Activated T-cell treated with anti-CD3 and anti-CD28 coated beads, Interleukin-2, amount 50 U/mL, for 72 hours (primary cell): ENCODE measurements at regions not wholly inside any gene's neighbourhood (a gene's known extent, or its start where the extent isn't known, plus 50 kb on each side); places are given as distances from the start of the nearest gene placed in this dataset.

Source experiments
- ATAC-seq, 2 donors: fragments of 150-1000 bp; cut with Tn5 transposase; replicated peaks in 1 of 2; 2 replicates each; pipeline ENCODE4 v1.10.0; 2021; ENCODE audit warnings: moderate library complexity in 2 of 2, mild to moderate bottlenecking in 1 of 2
- DNase-seq, 2 donors: peaks; one replicate each; pipeline ENCODE4 v3.0.0; 2021 to 2022; ENCODE audit warnings: mixed read lengths in 1 of 2
- H3K27ac Mint-ChIP-seq: one replicate; pipeline ENCODE4 v1.8.0; 2022; ENCODE audit warnings: mild to moderate bottlenecking, moderate library complexity, mixed read lengths
- H3K27me3 Mint-ChIP-seq: one replicate; pipeline ENCODE4 v1.8.0; 2022; ENCODE audit warnings: low read depth, mixed read lengths
- H3K36me3 Mint-ChIP-seq, 2 donors: one replicate each; pipeline ENCODE4 v1.8.0; 2022; ENCODE audit warnings: mixed read lengths in 2 of 2, mild to moderate bottlenecking in 1 of 2; ENCODE audit not compliant: insufficient read depth in 2 of 2
- H3K4me1 Mint-ChIP-seq: one replicate; pipeline ENCODE4 v1.8.0; 2022; ENCODE audit warnings: low read depth, mixed read lengths
- H3K4me3 Mint-ChIP-seq, 2 donors: one replicate each; pipeline ENCODE4 v1.8.0; 2022; ENCODE audit warnings: mild to moderate bottlenecking in 2 of 2, mixed read lengths in 2 of 2, moderate library complexity in 2 of 2
- H3K9me3 Mint-ChIP-seq, 2 donors: one replicate each; pipeline ENCODE4 v1.8.0; 2022; ENCODE audit warnings: mixed read lengths in 2 of 2

DNA sequence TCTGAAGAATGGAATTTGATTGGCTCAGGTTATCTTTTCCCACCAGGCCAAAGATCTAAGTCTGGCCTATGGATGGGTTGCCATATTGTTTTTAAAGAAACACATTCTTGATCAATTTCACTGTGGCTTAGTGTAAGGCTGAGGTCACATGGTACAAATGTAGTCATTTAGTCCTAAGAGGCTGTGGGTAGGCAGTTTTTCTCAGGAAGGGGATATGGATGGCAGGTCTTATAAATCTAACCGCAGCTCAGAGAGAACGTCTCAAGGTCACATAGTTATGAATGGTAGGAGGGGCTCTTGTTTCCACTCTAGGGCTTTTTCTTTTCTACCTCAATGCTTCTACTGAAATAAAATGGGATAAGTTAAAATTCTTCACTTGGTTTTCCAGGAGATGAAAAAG lies 128.6 kb upstream of the ACTBL2 start:
- DNase-seq, result no peak
- ATAC-seq, result no peak
- peaks cover 0 to 2% of the 10 kb centered on the region in 2 donors for H3K9me3 Mint-ChIP-seq

DNA sequence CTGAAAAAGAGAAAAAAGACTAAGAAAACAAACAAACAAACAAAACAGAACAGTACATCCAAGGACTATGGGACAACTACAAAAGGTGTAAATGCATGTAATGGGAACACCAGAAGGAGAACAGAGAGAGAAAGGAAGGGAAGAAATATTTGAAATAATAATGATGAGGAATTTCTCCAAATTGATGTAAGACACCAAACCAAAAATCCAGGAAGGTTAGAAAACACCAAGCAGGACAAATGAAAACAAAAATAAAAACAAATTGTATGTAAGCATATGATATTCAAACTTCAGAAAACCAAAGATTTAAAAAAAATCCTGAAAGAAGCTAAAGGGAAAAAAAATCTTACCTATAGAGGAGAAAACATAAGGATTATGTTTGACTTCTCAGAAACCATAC lies 125.9 kb upstream of the ACTBL2 start:
- H3K27ac Mint-ChIP-seq, result no peak overlapping the region
- no peaks in the 10 kb centered on the region for H3K4me1 Mint-ChIP-seq
- H3K9me3 Mint-ChIP-seq, result peaks cover 0 to 2% of the 10 kb centered on the region in 2 donors
- DNase-seq (no peak), ATAC-seq (no peak)
- no peaks in the 10 kb centered on the region for H3K36me3 Mint-ChIP-seq
- peaks cover 24% of the 10 kb centered on the region for H3K27me3 Mint-ChIP-seq
- H3K4me3 Mint-ChIP-seq, result no peak overlapping the region

More for the DNA sequence above, 128.6 kb upstream of the ACTBL2 start:
- H3K36me3 Mint-ChIP-seq, result no peaks in the 10 kb centered on the region
- no peak overlapping the region for H3K27ac Mint-ChIP-seq
- no peak overlapping the region for H3K4me3 Mint-ChIP-seq
- H3K4me1 Mint-ChIP-seq, result no peaks in the 10 kb centered on the region
- peaks cover 18% of the 10 kb centered on the region for H3K27me3 Mint-ChIP-seq

DNA sequence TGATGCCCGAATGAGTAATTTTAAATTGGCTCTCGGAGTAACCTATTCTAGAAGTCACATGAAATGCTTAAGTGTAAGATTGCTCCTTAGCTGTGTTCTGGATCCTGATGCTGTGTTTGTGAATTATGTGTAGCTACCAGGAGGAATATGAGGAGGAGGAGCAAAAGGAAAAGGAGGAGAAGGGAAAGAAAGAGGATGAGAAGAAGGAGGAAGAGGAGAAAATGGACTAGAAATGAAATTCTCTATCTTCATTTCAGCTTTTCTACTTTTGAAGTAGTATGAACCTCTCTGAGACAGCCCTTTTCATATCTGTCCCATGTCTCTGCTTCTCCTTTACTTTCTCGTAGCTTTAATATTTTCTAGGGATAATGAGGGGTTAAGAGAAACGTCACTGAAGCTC lies 119.4 kb upstream of the ACTBL2 start:
- Mint-ChIP-seq H3K4me3 (no peak overlapping the region), H3K27ac (no peak overlapping the region), H3K27me3 (peaks cover 17% of the 10 kb centered on the region), H3K4me1 (peaks cover 29% of the 10 kb centered on the region), H3K36me3 (no peaks in the 10 kb centered on the region), H3K9me3 (no peaks in the 10 kb centered on the region)
- DNase-seq, result no peak
- ATAC-seq, result no peak

DNA sequence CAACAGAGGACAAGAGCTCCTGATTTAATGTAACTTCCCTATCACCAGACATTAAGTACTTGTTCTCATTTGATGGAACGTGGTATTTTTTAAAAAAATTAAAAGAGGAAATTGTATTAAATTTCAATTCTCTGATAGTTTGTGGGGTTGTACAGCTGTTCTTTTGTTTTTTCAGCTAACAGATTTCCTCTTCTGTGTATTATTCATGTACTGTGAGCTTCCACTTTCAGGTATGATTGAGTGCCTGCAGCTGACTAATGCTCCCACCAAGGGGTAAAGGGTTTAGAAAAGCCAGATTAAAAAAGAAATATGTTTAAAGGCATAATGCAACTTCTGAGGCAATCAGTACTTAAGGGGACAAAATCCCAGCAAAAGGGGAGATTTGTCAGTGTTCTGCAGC lies 117.7 kb upstream of the ACTBL2 start:
- no peaks in the 10 kb centered on the region for H3K36me3 Mint-ChIP-seq
- no peak overlapping the region for H3K27ac Mint-ChIP-seq
- H3K4me1 Mint-ChIP-seq, result peaks cover 29% of the 10 kb centered on the region
- H3K4me3 Mint-ChIP-seq, result no peak overlapping the region
- no peaks in the 10 kb centered on the region for H3K9me3 Mint-ChIP-seq
- ATAC-seq (peak; percentile 49 to 54), DNase-seq (peak in 1 of 2 donors; percentile 6)
- H3K27me3 Mint-ChIP-seq, result peaks cover 18% of the 10 kb centered on the region

DNA sequence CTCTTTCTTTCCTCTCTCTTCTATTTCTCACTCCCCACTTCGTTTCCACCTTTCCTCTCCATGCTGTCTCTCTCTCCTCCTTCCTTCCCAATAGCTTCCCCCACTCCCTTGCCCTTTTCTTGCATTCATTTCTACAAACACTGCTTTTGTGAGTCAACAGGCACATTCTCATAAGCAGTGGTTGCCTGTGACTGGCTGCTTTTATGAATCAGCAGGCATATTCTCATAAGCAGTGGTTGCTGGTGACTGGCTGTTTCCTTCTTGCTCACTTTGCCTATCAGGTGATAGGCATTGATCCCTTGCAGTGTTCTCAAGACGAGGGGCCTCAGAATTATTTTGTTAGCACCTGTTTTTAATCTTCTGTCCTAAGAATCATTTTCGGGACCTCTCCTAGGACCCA lies 116.1 kb upstream of the ACTBL2 start:
- Mint-ChIP-seq H3K4me3 (peak overlapping the region; percentile 19 to 31), H3K27ac (no peak overlapping the region), H3K27me3 (peaks cover 12% of the 10 kb centered on the region), H3K4me1 (peaks cover 29% of the 10 kb centered on the region), H3K36me3 (no peaks in the 10 kb centered on the region), H3K9me3 (no peaks in the 10 kb centered on the region)
- DNase-seq, result peak; percentile 36 to 51
- peak; percentile 95 to 96 for ATAC-seq

DNA sequence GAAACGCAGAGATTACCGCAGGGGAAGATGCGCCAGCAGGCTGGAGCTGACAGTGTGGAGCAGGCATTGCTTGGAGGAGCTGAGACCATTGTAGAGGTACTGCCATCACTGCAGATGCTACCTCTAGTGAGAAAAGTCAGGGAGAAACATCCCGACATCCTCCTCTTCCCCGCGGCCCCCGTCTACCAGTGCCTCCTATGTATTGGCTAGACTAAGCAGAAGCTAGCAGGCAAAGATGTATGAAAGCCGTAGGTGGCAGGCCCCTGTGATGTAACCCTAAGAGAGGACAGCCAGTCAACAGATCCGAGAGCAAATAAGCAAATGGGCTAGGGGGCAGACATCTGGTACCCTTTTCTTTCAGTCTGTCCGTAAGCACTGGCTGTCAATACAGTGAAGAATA lies 115.5 kb upstream of the ACTBL2 start:
- Mint-ChIP-seq H3K27ac (no peak overlapping the region), H3K4me1 (peaks cover 29% of the 10 kb centered on the region)
- ATAC-seq, result no peak

DNA sequence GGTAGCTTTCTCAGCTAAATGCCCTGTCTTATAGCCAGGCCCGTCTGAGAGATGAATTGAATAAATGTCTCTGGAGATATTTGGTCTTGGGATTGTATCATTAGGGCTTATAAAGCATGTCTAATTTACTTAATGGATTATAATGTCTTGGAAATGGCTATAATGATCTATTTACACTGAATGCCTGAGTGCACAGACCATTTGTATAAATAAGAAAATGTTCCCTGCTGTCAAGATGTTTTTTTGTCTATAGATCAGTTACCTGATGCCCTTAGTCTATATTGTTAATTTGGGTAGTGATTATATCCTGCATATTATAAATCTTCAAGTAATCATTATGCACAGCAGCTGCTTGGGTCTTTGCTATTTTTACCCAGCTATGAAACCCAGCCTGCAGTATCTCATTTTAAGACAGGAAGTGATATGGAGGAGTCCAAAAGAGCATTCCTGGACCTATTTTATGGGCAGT lies 112.9 kb upstream of the ACTBL2 start:
- H3K36me3 Mint-ChIP-seq, result no peaks in the 10 kb centered on the region
- ATAC-seq, result no peak
- no peak overlapping the region for H3K27ac Mint-ChIP-seq
- peaks cover 26% of the 10 kb centered on the region for H3K4me1 Mint-ChIP-seq
- H3K9me3 Mint-ChIP-seq, result no peaks in the 10 kb centered on the region
- H3K4me3 Mint-ChIP-seq, result no peak overlapping the region
- H3K27me3 Mint-ChIP-seq, result peaks cover 12% of the 10 kb centered on the region
- DNase-seq, result no peak

More for the DNA sequence above, 115.5 kb upstream of the ACTBL2 start:
- DNase-seq, result no peak
- H3K27me3 Mint-ChIP-seq, result peaks cover 12% of the 10 kb centered on the region
- no peaks in the 10 kb centered on the region for H3K36me3 Mint-ChIP-seq
- H3K4me3 Mint-ChIP-seq, result no peak overlapping the region
- H3K9me3 Mint-ChIP-seq, result no peaks in the 10 kb centered on the region

DNA sequence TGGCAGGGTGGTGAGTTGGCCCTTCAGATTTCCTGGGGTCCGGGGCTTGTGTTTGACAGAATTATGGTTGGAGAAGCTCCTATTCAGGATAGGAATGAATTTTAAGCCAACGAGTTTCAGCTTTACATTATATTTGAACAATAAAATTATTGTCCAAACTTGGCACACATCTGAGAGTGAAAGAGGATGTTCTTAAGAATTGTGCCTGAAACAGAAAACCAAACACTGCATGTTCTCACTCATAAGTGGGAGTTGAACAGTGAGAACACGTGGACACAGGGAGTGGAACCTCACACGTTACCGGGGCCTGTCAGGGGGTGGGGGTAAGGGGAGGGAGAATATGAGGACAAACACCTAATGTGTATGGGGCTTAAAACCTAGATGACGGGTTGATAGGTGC lies 111.8 kb upstream of the ACTBL2 start:
- H3K36me3 Mint-ChIP-seq, result no peaks in the 10 kb centered on the region
- no peak for ATAC-seq
- H3K4me1 Mint-ChIP-seq, result peaks cover 15% of the 10 kb centered on the region
- H3K27me3 Mint-ChIP-seq, result peaks cover 12% of the 10 kb centered on the region
- H3K4me3 Mint-ChIP-seq, result no peak overlapping the region
- H3K9me3 Mint-ChIP-seq, result no peaks in the 10 kb centered on the region
- no peak for DNase-seq
- H3K27ac Mint-ChIP-seq, result no peak overlapping the region

DNA sequence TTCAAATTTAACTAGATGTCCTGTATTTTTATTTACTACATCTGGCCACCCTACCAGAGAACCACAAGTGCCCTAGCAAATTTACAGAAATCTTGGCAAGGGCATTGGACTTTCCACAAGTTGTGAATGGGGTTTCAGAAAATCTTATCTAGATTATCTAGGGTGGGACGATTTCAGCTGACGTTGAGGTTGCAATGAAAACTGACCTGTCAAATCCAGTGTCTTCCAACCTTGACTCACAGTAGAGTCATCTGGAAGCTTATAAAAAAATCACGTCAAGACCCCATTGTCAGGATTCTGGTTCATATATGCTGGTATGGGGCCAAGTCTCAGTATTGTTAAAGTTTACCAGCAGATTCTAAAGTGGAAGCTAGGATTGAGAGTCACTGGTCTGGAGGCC lies 109.6 kb upstream of the ACTBL2 start:
- peaks cover 11% of the 10 kb centered on the region for H3K27me3 Mint-ChIP-seq
- peaks cover 2% of the 10 kb centered on the region in 2 donors for H3K9me3 Mint-ChIP-seq
- no peak overlapping the region for H3K4me3 Mint-ChIP-seq
- DNase-seq (no peak), ATAC-seq (no peak)
- no peaks in the 10 kb centered on the region for H3K4me1 Mint-ChIP-seq
- H3K27ac Mint-ChIP-seq, result no peak overlapping the region
- H3K36me3 Mint-ChIP-seq, result peaks cover 2 to 4% of the 10 kb centered on the region in 2 donors

DNA sequence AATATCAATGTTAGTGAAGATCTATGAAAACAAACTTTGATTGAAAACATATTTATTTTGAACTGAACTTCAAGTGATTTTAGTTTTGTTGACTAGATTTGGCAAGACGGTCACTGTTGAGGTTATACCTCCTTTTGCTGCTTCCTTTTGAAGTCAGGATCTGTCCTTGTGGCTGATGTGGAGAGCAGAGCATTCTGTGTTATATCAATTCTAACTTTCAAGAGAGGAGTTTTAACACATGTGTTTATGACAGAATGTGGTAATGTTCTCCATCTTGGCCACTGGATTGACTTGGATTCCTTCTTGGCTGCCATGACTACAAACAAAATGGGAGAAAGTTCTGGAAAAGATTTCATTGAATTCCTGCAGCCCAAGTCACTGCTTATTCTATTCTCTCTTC lies 104.0 kb upstream of the ACTBL2 start:
- Mint-ChIP-seq H3K27ac (no peak overlapping the region), H3K27me3 (peaks cover 6% of the 10 kb centered on the region), H3K36me3 (peaks cover 2 to 4% of the 10 kb centered on the region in 2 donors), H3K9me3 (peaks cover 3 to 6% of the 10 kb centered on the region in 2 donors), H3K4me3 (no peak overlapping the region), H3K4me1 (no peaks in the 10 kb centered on the region)
- DNase-seq, result no peak
- no peak for ATAC-seq

DNA sequence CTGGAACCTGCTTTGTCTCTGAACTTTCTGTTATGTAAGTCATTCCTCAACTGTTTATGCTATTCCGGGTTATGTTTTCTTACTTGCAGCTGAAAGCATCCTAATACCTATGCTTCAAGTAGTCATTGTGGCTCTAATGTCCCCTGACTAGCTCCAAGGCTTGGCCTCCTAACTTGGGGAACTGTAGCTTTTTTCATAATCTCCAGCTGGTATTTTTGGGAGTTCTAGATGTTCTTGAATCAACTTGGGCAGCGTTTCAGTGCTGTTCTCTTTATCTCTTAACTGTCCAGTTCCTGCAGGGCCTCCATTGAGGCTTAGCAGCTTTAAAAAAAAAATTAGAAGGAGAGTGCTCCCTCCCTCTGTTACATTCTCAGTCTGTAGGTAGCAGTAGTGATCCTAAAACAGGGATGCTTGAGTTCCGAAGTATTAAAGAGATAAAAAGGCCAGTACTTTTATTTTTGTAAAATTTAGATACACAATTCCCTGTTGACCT lies 100.0 kb upstream of the ACTBL2 start:
- peaks cover 2 to 5% of the 10 kb centered on the region in 2 donors for H3K36me3 Mint-ChIP-seq
- DNase-seq, result no peak
- H3K27me3 Mint-ChIP-seq, result peaks cover 6% of the 10 kb centered on the region
- no peak overlapping the region for H3K27ac Mint-ChIP-seq
- H3K4me3 Mint-ChIP-seq, result no peak overlapping the region
- no peak for ATAC-seq
- H3K9me3 Mint-ChIP-seq, result peaks cover 3 to 8% of the 10 kb centered on the region in 2 donors
- no peaks in the 10 kb centered on the region for H3K4me1 Mint-ChIP-seq

DNA sequence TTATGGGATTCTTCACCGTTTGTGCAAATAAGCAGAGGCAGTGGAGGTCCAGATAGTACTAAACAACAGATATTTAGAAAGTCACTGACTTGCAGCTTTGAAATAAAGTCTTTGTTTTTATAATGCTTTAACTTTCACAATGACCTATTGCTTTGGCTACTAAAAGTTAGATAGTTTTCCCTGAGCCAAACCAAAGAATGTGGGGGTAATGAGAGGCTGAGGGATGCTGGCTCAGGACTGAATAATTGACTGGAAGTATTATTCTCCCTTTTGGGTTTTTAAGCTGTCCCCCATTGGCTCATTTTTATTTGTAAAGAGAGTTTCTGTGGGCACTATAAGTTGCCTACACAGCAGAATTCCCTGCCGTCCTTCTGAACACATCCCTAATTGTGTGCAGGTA lies 99.2 kb upstream of the ACTBL2 start:
- Mint-ChIP-seq H3K27ac (no peak overlapping the region), H3K27me3 (no peaks in the 10 kb centered on the region), H3K4me1 (no peaks in the 10 kb centered on the region), H3K36me3 (peaks cover 0 to 2% of the 10 kb centered on the region in 2 donors), H3K9me3 (peaks cover 0 to 6% of the 10 kb centered on the region in 2 donors), H3K4me3 (no peak overlapping the region)
- DNase-seq, result no peak
- no peak for ATAC-seq

DNA sequence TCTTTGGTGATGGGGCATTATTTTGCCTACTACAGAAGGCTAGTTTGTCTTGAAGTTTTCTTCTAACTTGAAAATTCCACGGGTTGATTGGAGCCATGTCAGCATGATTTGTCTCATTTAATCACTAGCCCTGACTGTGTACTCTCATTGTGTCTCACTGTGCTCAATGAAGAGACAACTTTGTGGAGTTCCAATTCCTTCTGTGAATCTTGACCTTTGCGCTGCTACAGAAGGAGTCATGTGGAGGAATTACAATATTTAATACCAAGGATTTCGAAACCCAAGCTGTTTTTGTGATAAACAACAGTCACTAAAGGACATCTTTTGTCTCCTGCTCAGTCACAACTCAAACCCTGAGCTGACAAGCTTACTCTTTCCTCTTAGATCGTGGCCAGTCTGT lies 98.6 kb upstream of the ACTBL2 start:
- Mint-ChIP-seq H3K9me3 (peaks cover 0 to 6% of the 10 kb centered on the region in 2 donors), H3K27ac (no peak overlapping the region), H3K36me3 (peaks cover 0 to 2% of the 10 kb centered on the region in 2 donors), H3K4me1 (no peaks in the 10 kb centered on the region), H3K27me3 (no peaks in the 10 kb centered on the region), H3K4me3 (no peak overlapping the region)
- DNase-seq, result no peak
- ATAC-seq, result no peak

DNA sequence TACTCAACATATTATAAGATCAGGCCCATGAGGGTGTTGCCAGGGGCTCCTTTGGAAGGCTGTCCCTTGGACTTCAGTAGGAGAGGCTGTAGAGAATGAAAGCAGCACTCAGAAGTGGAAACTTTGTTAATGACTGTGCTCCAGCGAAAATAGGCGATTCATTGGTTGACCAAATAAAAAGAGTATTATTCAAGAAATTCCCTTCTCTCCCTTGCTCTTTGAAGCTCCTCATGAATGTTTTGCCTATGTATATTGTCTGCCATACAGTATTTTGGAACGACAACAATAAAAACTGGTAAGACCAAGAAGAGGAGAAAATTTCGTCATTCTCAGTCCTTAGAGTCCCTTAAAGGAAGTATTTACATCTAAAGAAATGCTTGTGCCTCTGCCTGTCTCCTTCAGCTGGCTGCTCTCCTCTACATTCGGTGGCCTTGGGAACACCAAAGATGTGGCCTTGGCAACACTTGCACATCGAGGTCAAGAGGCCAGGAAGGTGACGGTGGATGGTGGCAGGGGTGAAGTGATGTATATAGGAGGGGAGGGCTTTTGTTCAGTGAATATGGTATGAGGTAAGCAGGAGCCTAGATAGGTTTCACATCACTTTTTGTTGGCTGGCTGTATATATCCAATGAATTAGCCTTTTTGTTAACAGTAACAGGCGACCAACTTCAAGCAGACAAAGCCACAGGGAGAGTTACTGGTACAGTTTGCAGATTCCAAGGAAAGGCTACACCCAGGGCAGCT lies 95.0 kb upstream of the ACTBL2 start:
- ATAC-seq (no peak), DNase-seq (no peak)
- no peaks in the 10 kb centered on the region for H3K27me3 Mint-ChIP-seq
- H3K36me3 Mint-ChIP-seq, result peaks cover 0 to 2% of the 10 kb centered on the region in 2 donors
- H3K27ac Mint-ChIP-seq, result no peak overlapping the region
- H3K9me3 Mint-ChIP-seq, result peaks cover 0 to 2% of the 10 kb centered on the region in 2 donors
- H3K4me1 Mint-ChIP-seq, result no peaks in the 10 kb centered on the region
- no peak overlapping the region for H3K4me3 Mint-ChIP-seq
